H9 (cell line): ENCODE measurements at regions not wholly inside any gene's neighbourhood (a gene's known extent, or its start where the extent isn't known, plus 50 kb on each side); places are given as distances from the start of the nearest gene placed in this dataset.

Source experiments
- DNase-seq: peaks from one replicate; pipeline ENCODE4 v3.0.0-alpha.2; 2017
- H2AFZ ChIP-seq: one replicate; pipeline ENCODE4 v1.6.1; 2013; ENCODE audit warnings: mild to moderate bottlenecking, low read length, control low read depth, moderate library complexity
- H2AK5ac ChIP-seq: 2 replicates; pipeline ENCODE4 v1.6.1; 2013; ENCODE audit warnings: low read length, control low read depth, mixed read lengths; ENCODE audit not compliant: insufficient read length
- H2BK120ac ChIP-seq: one replicate; pipeline ENCODE4 v1.6.1; 2013; ENCODE audit warnings: low read depth, mild to moderate bottlenecking, low read length, control low read depth, inconsistent platforms; ENCODE audit not compliant: poor library complexity, severe bottlenecking
- H2BK12ac ChIP-seq: 2 replicates; pipeline ENCODE4 v1.6.1; 2013; ENCODE audit warnings: low read length, control low read depth, mixed read lengths, low read depth; ENCODE audit not compliant: insufficient read length
- H2BK15ac ChIP-seq: 2 replicates; pipeline ENCODE4 v1.6.1; 2013; ENCODE audit warnings: low read depth, low read length, control low read depth
- H2BK20ac ChIP-seq: one replicate; pipeline ENCODE4 v1.6.1; 2013; ENCODE audit warnings: low read depth, mild to moderate bottlenecking, low read length, control low read depth, inconsistent platforms; ENCODE audit not compliant: poor library complexity, severe bottlenecking
- H2BK5ac ChIP-seq: 2 replicates; pipeline ENCODE4 v1.6.1; 2013; ENCODE audit warnings: low read length, control low read depth, mixed read lengths; ENCODE audit not compliant: insufficient read length
- H3K14ac ChIP-seq: 2 replicates; pipeline ENCODE4 v1.6.1; 2013; ENCODE audit warnings: low read length, control low read depth; ENCODE audit not compliant: insufficient read depth
- H3K18ac ChIP-seq: 2 replicates; pipeline ENCODE4 v1.6.1; 2013; ENCODE audit warnings: low read depth, mild to moderate bottlenecking, mixed read lengths, low read length, control low read depth; ENCODE audit not compliant: insufficient read length
- H3K23ac ChIP-seq: 2 replicates; pipeline ENCODE4 v1.6.1; 2013; ENCODE audit warnings: low read length, control low read depth, mixed read lengths, low read depth; ENCODE audit not compliant: insufficient read length
- H3K23me2 ChIP-seq: 2 replicates; pipeline ENCODE4 v1.6.1; 2013; ENCODE audit warnings: low read depth, mild to moderate bottlenecking, mixed read lengths, low read length, control low read depth; ENCODE audit not compliant: insufficient read length, poor library complexity, severe bottlenecking
- H3K27ac ChIP-seq: 2 replicates; pipeline ENCODE4 v1.5.1; 2013; ENCODE audit warnings: low read length, control low read depth, mixed read lengths, low read depth; ENCODE audit not compliant: insufficient read length
- H3K27me3 ChIP-seq: 2 replicates; pipeline ENCODE4 v1.6.1; 2013; ENCODE audit warnings: low read length, control low read depth, inconsistent platforms; ENCODE audit not compliant: insufficient read depth
- H3K4ac ChIP-seq: 2 replicates; pipeline ENCODE4 v1.6.1; 2013; ENCODE audit warnings: low read depth, mild to moderate bottlenecking, control low read depth, inconsistent platforms, low read length, moderate library complexity
- H3K4me1 ChIP-seq: 2 replicates; pipeline ENCODE4 v1.6.1; 2013; ENCODE audit warnings: low read length, control low read depth, inconsistent platforms; ENCODE audit not compliant: insufficient read depth
- H3K4me2 ChIP-seq: 2 replicates; pipeline ENCODE4 v1.6.1; 2013; ENCODE audit warnings: low read length, control low read depth, mixed read lengths; ENCODE audit not compliant: insufficient read length, insufficient read depth
- H3K56ac ChIP-seq: 2 replicates; pipeline ENCODE4 v1.6.1; 2013; ENCODE audit warnings: low read depth, mild to moderate bottlenecking, mixed read lengths, low read length, control low read depth; ENCODE audit not compliant: insufficient read length
- H3K79me1 ChIP-seq: 2 replicates; pipeline ENCODE4 v1.6.1; 2013; ENCODE audit warnings: low read depth, mild to moderate bottlenecking, moderate library complexity, low read length, control low read depth, inconsistent platforms; ENCODE audit not compliant: insufficient read depth, poor library complexity, severe bottlenecking
- H3K79me2 ChIP-seq: 2 replicates; pipeline ENCODE4 v1.6.1; 2013; ENCODE audit warnings: low read length, control low read depth, inconsistent platforms; ENCODE audit not compliant: insufficient read depth
- H3K9ac ChIP-seq: 2 replicates; pipeline ENCODE4 v1.6.1; 2013; ENCODE audit warnings: low read length, control low read depth, mixed read lengths; ENCODE audit not compliant: insufficient read length; ENCODE audit errors: extremely low read depth
- H3K9me3 ChIP-seq: one replicate; pipeline ENCODE4 v1.6.1; 2013; ENCODE audit warnings: low read depth, low read length, inconsistent platforms; ENCODE audit not compliant: control insufficient read depth
- H3T11ph ChIP-seq: one replicate; pipeline ENCODE4 v1.6.1; 2013; ENCODE audit warnings: mild to moderate bottlenecking, low read length, control low read depth, inconsistent platforms
- H4K20me1 ChIP-seq: one replicate; pipeline ENCODE4 v1.6.1; 2013; ENCODE audit not compliant: control insufficient read depth, insufficient read length, insufficient read depth
- H4K5ac ChIP-seq: 2 replicates; pipeline ENCODE4 v1.6.1; 2013; ENCODE audit warnings: low read depth, mild to moderate bottlenecking, mixed read lengths, low read length, control low read depth; ENCODE audit not compliant: insufficient read length
- H4K8ac ChIP-seq: replicated peaks from 2 replicates; pipeline ENCODE4 v1.6.1; 2013; ENCODE audit warnings: low read length, control low read depth, mixed read lengths, low read depth; ENCODE audit not compliant: insufficient read length
- H4K91ac ChIP-seq: 2 replicates; pipeline ENCODE4 v1.6.1; 2013; ENCODE audit warnings: low read depth, mild to moderate bottlenecking, moderate library complexity, mixed read lengths, low read length, control low read depth; ENCODE audit not compliant: insufficient read length
- H3K27ac Mint-ChIP-seq, 3 experiments: 2 replicates in 2 of 3; 3 replicates in 1 of 3; pipeline ENCODE4 v1.8.0; 2020 to 2021; ENCODE audit warnings: mixed read lengths in 3 of 3, mild to moderate bottlenecking in 1 of 3, moderate library complexity in 1 of 3
- H3K27me3 Mint-ChIP-seq: 2 replicates; pipeline ENCODE4 v1.8.0; 2021; ENCODE audit warnings: low read depth, mild to moderate bottlenecking, moderate library complexity, mixed read lengths
- H3K36me3 Mint-ChIP-seq, 3 experiments: 2 replicates in 2 of 3; 3 replicates in 1 of 3; pipeline ENCODE4 v1.8.0; 2020 to 2021; ENCODE audit warnings: low read depth in 3 of 3, mixed read lengths in 3 of 3; ENCODE audit not compliant: insufficient read depth in 1 of 3
- H3K4me1 Mint-ChIP-seq, 2 experiments: 2 replicates each; pipeline ENCODE4 v1.8.0; 2020; ENCODE audit warnings: mixed read lengths in 2 of 2
- H3K4me3 Mint-ChIP-seq, 2 experiments: 2 replicates in 1 of 2; 3 replicates in 1 of 2; pipeline ENCODE4 v1.8.0; 2020 to 2021; ENCODE audit warnings: mild to moderate bottlenecking in 2 of 2, mixed read lengths in 2 of 2, moderate library complexity in 1 of 2
- H3K9me3 Mint-ChIP-seq, 2 experiments: 2 replicates in 1 of 2; 3 replicates in 1 of 2; pipeline ENCODE4 v1.8.0; 2020; ENCODE audit warnings: mild to moderate bottlenecking in 2 of 2, mixed read lengths in 2 of 2, moderate library complexity in 1 of 2
- CTCF ChIP-seq: fragments of 200-600 bp; sonication (generic); conservative IDR thresholded peaks from 3 replicates; pipeline ENCODE4 v1.8.0; 2021; ENCODE audit warnings: antibody characterized with exemption, mild to moderate bottlenecking
- WGBS: extraction: QIAGEN DNeasy Blood & Tissue Kit; methylation state at CpG from one replicate; pipeline ENCODE4 v1.1.7; 2013; ENCODE audit warnings: missing lambda C conversion rate, low lambda C conversion rate, mixed read lengths; ENCODE audit not compliant: insufficient read length; ENCODE audit errors: extremely low coverage; 5-methylcytosine and 5-hydroxymethylcytosine counted together

GRCh38 chr1:181250038-181250437 lies 161.5 kb downstream of the IER5 start:
- no CpG with 5 or more reads among the region's 2 CpGs for WGBS
- Histone ChIP-seq H2BK12ac (no peak overlapping the region), H3K9me3 (no peaks in the 10 kb centered on the region)

More at GRCh38 chr1:181250038-181250437, 161.5 kb downstream of the IER5 start:
- Histone ChIP-seq H3K14ac (no peak overlapping the region), H2BK15ac (no peak overlapping the region), H3K4me1 (no peaks in the 10 kb centered on the region; the same call in 1 of the 2 replicates), H2BK120ac (no peak overlapping the region), H3K4ac (no peak overlapping the region), H3T11ph (no peak overlapping the region), H2BK20ac (no peak overlapping the region), H3K23me2 (no peaks in the 10 kb centered on the region), H3K23ac (no peak overlapping the region), H3K79me1 (no peaks in the 10 kb centered on the region), H2AFZ (no peak overlapping the region), H2BK5ac (no peak overlapping the region), H3K56ac (no peak overlapping the region), H3K9ac (no peak overlapping the region), H4K8ac (no peak overlapping the region), H2AK5ac (no peak overlapping the region), H4K20me1 (no peaks in the 10 kb centered on the region), H3K79me2 (no peaks in the 10 kb centered on the region), H3K27ac (no peak overlapping the region), H4K91ac (no peak overlapping the region), H3K18ac (no peak overlapping the region), H3K27me3 (no peaks in the 10 kb centered on the region), H4K5ac (no peak overlapping the region), H3K4me2 (no peak overlapping the region)
- DNase-seq: no peak
- Mint-ChIP-seq H3K4me3 (no peak overlapping the region), H3K27me3 (peaks cover 8% of the 10 kb centered on the region; the same call in 1 of the 2 replicates), H3K36me3 (peaks cover 20 to 49% (median 22%) of the 10 kb centered on the region in 3 experiments), H3K27ac (no peak overlapping the region), H3K9me3 (peaks cover 42 to 43% of the 10 kb centered on the region in 2 experiments), H3K4me1 (peaks cover 18 to 26% of the 10 kb centered on the region in 2 experiments)
- no peak for TF ChIP-seq CTCF
